HuH-7 (cell line): ENCODE measurements at regions not wholly inside any gene's neighbourhood (a gene's known extent, or its start where the extent isn't known, plus 50 kb on each side); places are given as distances from the start of the nearest gene placed in this dataset.
"Not testable (repeated sequence)": the region's sequence is repeated elsewhere in the genome, so short reads cannot be mapped to it uniquely, and the experiment has no call there.

ENCODE experiments used
- DNase-seq: peaks from one replicate; pipeline ENCODE4 v3.0.0; 2011; ENCODE audit warnings: low spot score

DNA sequence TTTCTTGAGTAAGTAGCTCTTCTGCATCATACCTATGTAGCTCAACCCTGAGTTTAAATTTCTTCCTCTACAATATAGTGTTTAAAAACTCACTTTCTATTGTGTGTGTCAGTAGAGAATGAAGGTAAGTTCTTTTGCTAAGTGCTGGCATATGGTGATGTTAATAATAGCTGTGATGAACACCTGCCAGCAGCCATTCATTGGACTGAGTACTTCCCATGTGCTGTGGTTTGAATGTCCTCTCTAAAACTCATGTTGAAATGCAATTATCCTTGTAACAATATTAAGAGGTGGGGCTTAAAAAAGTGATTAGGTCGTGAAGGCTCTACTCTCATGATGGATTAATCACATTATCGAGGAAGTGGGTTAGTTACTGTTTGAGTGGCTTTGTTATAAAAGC lies 645.2 kb upstream of the RGMB start:
- DNase-seq: no peak

DNA sequence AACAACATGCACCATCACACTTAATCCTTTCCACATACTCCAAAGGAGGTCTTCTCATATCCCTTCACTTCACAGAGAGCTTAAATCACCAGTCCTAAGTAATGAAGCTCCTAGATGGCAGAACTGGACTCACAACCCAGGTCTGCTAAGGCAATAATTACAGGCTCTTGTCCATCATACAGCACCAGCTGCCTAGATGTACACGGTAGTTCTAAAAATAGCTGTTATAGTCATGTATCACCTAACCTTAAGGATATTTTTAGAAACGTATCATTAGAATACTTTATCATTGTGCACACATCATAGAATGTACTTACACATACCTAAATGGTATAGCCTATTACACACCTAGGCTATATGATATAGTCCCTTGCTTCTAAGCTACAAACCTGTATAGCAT lies 644.6 kb upstream of the RGMB start:
- no peak for DNase-seq

DNA sequence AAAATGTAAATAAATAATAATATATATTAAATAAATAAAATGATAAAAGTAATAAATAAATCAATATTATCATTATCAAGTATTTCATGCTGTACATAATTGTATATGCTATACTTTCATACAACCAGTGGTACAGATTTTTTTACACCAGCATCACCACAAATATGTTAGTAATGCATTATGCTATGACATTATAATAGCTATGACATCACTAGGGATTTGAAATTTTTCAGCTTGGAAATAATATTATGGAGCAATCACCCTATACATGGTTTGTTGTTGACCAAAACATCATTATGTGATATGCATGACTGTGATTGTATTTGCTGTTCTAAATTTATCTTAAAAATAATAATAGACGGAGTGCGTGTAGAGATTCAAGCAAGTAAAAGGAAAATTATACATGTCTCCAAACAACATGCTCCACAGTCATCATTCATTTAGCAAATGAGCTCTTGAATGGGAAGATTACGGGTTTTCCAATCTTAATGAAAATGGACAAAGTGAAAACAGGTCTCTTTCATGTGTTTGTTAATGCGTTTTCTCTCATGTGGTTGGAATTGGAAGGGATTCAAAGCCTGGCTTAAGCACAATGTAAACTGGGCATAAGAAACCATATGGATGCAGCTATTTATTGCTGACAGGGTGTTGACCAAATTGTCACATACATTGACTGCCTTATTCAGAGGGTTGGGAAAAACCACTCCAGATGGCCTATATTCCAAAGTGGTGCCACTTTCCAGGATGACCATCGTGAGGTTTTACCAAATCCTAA lies 643.0 kb upstream of the RGMB start:
- DNase-seq: no peak

DNA sequence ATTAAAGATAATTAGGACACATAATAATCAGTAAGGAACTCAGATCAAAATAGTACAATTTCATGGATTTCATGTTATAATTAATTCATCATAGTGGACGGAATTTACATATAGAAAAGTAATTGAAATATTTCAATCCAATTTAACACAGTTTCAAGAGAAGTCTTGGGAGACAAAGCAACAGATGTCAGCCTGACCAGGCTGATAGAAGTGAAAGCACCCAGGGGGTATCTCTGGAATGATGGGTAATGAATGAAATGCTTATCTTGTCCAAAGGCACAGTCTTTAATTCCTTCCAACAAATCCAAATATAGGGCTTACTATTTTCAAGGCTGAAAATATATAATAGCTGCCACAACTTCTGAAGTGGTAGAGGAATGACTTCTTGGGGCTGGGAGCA lies 629.3 kb upstream of the RGMB start:
- DNase-seq: no peak

DNA sequence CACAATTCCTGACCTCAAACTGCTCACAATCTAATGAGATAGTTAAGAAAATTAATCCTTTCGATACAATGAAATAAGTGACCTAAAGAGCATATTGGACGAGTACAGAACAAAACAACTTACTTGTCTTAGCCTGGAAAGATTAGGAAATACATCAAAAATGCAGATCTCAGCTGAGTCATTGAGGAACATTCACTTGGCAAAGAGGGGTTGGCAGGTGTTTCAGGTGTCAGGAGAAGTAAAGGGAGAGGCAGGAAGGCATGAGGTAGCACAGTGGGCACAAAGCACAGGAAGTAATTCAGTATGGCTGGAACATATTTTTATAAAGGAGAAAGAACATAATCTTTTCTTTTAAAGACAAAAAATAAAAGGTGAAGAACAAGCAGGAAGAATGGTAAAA lies 628.8 kb upstream of the RGMB start:
- DNase-seq: no peak

DNA sequence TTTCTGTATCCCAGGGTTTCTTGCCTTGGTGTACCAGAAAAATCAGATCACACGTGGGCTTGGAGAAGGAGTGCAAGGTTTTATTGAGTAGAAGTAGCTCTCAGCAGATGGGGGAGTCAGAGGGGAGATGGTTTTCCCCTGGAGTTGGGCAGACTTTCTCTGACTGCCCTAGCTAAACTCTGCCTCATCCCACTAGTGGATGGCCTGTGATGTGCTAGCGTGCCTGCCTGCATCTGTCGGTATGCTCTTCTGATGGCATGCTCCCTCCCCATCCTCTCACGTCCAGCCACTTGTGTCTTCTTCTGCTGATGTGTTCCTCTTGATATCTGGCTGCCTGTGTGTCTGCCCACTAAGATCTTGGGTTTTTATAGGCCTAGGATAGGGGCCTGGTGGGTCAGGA lies 616.1 kb upstream of the RGMB start:
- no peak for DNase-seq

DNA sequence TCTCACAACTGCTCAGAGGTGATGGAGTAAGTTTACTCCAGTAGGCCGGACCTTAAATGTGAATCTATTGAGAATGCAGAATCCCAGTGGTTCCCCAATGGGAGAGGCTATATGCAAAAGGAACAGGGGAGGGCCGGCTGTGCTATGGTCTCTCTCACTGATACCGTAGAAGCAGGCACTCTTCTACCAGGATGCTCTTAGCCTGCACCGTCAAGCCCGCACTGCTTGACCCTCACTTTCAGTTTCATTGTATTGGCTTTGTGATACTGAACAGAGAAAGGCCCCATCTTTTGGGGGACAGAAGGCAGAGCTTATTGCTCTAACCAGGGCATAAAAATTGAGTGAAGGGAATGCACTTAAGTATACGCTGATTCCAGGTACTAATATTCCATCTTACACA lies 615.0 kb upstream of the RGMB start:
- no peak for DNase-seq

DNA sequence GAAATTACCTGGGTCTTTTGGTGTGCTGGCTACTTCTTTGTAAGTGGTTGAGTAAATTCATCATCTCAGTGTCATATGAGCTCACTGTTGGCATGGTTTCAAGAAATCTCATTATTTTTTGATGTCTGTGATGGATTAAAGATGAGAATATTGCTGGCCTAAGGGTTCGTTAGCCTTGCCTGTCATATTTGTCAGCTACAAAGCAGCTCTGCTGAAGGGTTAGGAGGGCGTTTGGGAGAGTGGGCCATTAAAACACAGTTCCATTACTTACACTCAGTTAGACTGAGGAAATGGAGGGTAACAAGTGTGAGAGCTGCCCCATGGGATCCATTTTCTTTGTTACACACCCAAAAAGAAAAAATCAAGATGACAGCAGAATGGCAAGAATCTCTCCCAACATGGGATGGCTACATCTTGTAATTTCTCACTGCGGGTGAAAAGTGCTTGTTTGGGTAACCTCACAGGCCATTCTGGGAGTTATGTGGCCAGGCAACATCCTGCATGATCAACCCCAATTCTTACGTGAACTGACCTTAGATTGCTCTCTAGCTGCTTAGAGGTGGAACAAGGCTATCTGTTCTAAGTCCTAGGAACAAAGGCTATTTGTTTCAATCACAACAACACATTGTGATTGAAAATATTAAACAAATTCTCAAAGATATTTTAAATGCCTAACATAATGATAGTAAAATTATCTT lies 609.5 kb upstream of the RGMB start:
- no peak for DNase-seq

DNA sequence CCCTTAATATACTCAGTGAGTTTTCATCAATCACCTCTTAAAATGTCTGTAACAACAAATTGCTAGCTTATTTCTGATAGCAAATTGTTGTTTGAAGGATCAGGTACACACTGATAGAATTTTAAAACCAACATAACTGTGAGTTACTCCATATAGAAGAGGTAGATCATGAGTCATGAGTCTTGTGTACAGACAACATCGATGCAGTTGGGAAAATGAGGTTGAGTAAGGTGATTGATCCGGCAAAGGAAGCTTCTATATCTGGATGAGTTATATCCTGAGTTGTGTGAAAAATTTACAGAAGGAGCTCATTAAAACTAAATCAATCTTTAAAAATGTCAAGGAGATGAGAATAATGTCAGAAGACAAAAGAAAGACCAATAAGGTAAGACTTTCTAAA lies 604.6 kb upstream of the RGMB start:
- DNase-seq: no peak

DNA sequence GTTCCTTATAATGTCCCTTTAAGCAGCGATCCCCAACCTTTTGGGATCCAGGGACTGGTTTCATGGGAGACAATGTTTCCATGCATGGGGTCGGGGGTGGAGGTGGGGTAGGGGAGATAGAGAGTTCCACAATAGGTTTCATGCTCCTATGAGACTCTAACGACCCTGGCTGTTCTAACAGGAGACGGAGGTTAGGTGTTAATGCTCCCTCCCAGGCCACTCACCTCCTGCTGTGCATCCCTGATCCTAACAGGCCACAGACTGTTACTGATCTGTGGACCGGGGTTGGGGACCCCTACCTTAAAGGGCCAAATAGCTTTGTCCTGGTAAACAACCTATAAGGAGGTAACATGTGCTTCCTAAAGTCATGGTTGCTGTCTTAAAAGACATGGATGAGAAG lies 602.5 kb upstream of the RGMB start:
- DNase-seq: no peak

DNA sequence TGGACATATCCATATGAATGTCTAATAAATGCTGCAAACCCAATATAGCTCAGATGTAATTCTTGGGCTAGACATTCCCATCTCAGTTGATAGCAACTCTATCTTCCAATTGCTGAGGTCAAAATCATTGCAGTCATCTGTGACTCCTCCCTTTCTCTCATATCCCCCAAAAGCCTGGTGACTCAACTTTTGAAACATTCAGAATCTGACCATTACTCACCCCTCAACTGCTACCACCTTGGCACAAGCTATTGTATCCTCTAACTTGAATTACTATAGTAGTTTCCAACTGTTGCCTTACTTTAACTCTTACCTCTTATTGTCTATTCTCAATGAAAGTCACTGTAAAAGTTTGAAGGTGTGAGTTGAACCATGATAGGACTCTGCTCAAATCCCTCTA lies 600.1 kb upstream of the RGMB start:
- no peak for DNase-seq

DNA sequence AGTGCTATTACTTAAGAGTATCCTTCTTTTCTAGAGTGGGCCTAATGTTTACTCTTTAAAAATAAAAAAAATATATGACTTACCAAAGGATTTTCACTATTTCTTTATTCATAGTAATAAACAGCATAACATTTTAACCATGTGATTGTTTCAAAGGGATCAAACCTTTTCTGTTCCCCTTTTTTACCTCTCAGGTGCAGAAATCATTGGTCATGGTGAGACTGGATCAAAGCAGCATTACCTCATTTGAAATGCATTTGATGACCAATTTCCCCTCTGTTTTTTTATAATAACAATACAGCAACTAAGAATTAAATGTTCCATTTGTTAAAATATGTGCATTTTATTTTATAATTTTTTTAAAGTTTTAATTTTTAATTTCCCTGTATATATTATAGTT lies 598.0 kb upstream of the RGMB start:
- DNase-seq: no peak

DNA sequence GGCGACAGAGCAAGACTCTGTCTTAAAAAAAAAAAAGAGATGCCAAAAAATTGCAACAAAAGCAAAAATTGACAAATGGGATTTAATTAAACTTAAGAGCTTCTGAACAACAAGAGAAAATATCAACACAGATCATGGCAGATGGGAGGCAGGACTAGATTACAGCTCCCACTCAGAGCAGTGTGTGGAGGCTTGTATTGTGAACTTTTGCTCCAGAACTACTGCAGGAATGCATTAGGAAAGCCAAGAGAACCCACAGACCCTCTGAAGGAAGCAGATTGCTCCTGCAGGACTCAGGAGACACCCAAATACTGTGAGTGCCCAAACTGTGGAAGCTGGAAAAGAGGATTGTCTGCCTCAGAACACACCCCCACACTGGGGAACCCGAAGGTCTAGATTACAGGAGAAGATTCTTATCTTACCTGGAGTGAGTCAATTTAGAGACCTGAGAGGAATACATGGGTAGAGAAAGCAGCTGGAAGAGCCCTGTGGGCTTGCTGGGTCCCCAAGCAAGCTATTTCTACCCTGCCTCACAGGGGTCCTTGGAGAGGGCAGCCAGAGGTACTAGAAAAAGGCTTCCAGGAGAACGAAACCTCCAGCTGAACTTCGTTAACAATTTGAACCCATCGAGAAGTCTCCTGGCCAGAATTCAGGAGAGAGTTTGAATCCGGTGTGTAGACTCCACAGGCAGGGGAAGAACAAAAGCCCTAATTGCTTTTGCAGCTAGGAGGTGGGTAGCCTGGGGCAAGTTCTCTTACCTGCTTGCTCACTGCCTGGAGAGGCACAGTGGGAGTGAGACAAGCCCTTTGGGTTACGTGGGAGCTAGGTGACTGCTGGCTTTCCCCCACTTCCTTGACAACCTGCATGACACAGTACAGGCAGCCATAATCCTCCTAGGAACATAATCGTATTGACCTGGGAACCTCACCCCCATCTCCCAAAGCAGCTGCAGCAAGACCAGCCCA lies 593.4 kb upstream of the RGMB start:
- DNase-seq: no peak

DNA sequence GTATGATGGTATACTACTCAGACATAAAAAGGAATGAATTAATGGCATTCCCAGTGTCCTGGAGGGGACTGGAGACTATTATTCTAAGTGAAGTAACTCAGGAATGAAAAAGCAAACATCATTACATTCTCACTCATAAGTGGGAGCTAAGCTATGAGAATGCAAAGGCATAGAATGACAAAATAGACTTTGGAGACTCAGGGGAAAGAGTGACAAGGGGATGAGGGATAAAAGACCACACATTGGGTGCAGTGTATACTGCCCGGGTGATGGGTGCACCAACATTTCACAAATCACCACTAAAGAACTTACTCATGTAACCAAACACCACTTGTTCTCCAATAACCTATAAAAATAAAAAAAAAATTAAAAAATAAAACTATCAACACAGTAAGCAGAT lies 587.3 kb upstream of the RGMB start:
- no peak for DNase-seq

DNA sequence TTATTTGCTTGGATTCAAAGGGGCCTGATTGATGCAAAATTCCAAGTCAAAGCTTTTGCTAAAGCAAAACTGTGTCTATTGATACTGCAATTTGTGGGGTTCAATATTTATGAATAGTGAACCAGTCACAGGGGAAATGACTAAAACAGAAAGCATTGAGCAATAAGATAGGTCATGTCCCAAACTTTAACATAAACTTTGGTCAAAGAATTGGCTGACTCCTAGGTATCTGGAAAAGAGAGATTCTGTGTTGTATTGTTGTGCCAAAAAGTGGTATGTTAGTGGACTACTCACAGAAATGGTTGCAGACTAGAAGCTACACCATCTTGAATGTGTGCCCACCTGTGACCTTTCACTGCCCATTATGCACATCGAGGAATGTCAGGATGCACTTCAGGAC lies 585.5 kb upstream of the RGMB start:
- DNase-seq: no peak

DNA sequence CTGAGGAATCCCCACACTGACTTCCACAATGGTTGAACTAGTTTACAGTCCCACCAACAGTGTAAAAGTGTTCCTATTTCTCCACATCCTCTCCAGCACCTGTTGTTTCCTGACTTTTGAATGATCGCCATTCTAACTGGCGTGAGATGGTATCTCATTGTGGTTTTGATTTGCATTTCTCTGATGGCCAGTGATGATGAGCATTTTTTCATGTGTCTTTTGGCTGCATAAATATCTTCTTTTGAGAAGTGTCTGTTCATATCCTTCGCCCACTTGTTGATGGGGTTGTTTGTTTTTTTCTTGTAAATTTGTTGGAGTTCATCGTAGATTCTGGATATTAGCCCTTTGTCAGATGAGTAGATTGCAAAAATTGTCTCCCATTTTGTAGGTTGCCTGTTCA lies 583.1 kb upstream of the RGMB start:
- DNase-seq: not testable (repeated sequence)

DNA sequence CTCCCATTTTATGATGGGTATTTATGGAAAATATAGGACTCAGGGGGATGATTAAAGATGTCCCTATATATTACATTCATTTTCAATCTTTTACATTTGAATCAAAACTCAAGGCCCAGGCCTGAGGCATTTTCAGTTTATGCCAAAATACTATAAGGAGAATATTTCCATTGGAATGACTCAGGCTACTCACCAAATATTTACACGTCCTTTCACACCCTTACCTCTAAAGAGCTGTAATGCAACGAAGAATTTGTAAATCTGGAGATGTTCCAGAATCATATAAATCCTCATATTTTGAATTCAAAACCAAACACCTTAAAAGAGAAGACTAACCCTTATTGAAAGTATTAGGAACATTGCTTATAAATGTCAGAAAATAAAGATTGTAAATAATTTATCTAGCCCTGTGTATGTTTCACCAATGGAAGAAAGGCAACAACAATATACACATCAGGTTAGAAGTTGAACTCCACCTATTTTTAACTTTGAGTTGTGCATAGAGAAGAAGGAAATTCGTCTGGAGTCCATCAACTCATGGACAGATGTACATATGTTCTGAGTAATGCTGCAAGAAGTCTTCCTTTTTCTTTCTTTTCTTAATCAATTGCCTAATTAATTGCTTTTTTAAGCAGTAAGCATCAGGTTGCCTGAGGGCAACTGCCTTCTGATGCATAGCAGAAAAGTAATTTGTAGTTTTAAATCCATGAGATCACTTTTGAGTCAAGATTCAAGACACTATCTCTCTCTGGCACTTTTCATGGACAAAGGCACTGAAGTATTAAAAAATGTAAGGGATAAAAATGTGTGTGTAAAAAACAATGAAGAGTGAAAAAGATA lies 579.3 kb upstream of the RGMB start:
- DNase-seq: no peak

DNA sequence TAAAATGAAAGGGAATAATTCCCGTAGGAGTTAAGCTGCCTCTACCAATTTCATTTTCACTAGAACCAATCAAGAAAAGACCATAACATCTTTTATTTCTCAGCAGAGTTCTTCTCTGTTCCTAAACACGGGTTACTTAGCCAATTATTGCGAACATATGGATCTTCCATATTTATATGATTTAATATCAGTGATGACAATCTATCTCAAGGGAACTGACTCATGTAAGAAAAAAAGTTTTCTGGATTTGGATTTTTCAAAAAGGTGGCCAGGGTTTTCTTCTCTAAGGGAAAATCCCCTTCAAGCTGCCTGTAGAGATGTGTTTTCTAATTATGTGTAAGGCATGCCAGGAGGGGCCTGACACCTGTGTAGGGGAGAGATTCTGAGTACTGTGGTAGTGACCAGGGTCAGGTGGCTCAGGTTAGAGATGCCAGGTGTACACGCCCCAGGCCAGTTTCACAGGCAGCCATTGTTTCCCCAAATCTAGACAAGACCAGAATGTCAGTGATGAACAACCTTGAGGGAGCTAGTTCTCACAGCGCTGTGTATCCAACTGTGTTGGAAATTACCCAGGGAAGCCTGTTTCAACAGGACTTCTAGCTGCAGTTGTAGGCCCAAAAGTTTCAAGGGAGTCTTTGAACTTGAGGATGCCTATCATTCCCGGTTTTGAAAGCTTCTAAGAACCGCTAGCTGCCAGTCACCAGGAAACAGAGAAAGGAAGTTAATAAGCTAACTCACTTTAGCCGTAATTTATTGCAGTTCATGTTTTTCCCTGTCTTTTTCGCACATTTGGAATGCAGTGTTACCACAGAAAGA lies 572.5 kb upstream of the RGMB start:
- no peak for DNase-seq

DNA sequence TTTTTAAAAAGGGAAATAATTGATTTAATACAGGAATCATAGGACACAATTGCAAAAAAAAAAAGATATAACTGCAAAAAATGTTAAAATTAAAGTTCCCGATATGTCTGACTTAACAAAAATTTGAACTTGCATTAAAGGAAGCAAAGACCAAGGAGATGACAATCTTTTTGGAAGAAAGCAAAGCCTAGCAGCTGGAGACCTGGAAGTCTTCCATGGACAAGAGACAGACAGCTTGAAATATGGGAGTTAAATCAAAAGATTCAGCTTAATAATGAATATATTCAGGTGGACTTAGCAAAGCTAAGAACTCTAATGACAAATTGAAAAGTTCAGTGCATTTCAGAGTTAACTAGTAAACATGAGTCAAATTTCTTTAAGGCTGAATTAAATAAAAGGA lies 568.7 kb upstream of the RGMB start:
- no peak for DNase-seq

DNA sequence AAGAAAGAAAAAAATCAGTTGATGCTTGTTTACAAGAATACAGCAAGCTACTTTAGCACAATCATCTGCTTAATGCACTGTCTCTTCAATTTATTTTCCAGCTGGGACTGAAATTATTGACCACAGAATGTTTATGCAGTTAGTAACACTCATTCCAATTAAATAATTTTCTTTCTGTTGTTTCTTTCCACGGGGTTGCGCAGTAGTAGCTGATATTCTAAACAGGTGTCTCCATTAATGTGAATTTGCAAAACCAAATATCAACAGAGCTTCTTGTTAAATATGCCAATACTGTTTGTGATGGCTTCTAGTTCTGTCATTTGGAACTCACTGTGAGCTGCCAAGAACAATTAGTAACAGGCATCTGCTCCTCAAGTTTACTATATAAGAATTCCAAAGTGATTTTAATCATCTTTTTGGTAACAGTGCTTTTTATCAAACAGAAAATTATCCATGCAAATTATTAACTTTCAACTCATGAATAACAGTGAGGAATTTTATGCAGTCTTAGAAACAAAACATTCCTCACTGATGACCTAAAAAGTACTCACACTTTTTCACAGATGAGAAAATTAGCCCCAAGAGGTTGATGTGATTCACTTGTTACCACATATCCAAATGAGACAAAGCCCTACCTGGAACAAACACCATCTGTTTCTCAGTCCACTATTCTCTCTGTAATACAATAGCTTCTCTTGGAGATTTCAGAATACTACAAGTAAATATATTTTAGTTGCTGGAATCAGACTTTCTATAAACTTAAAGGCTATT lies 567.6 kb upstream of the RGMB start:
- DNase-seq: no peak
